Suprapubic skin (tissue), 4 donors: ENCODE measurements at regions not wholly inside any gene's neighbourhood (a gene's known extent, or its start where the extent isn't known, plus 50 kb on each side); places are given as distances from the start of the nearest gene placed in this dataset.

ENCODE experiments used
- CTCF ChIP-seq, 2 donors: fragments of 200-600 bp in 1 of 2; fragments of 450-650 bp in 1 of 2; sonication (generic) in 1 of 2; IDR thresholded peaks; one replicate each; pipeline ENCODE4 v1.5.1; 2016 to 2019; ENCODE audit warnings: antibody characterized with exemption in 2 of 2, mild to moderate bottlenecking in 1 of 2, moderate library complexity in 1 of 2
- EP300 ChIP-seq: sonication (generic); formaldehyde crosslinking; IDR thresholded peaks from one replicate; pipeline ENCODE4 v1.6.1; 2017; ENCODE audit warnings: antibody characterized with exemption
- POLR2A ChIP-seq, 2 donors: fragments of 450-650 bp; IDR thresholded peaks; one replicate each; pipeline ENCODE4 v1.6.1; 2017; ENCODE audit warnings: antibody characterized with exemption in 2 of 2, mild to moderate bottlenecking in 2 of 2, moderate library complexity in 2 of 2
- POLR2AphosphoS5 ChIP-seq, 3 donors: sonication (generic); formaldehyde crosslinking; IDR thresholded peaks; one replicate each; pipeline ENCODE4 v1.6.1; 2017; ENCODE audit warnings: antibody characterized with exemption in 3 of 3

- no peak for TF ChIP-seq CTCF (IDR thresholded peaks at IDR 0.05)
- no peak for TF ChIP-seq POLR2A (IDR thresholded peaks at IDR 0.05)
- TF ChIP-seq POLR2AphosphoS5 (IDR thresholded peaks at IDR 0.05) = no peak
- no peak for TF ChIP-seq EP300
Observed at GRCh38 chr10:21257191-21257590, 268.3 kb downstream of the SKIDA1 start.
